Effector memory CD8-positive, alpha-beta T cell (primary cell): ENCODE measurements at regions not wholly inside any gene's neighbourhood (a gene's known extent, or its start where the extent isn't known, plus 50 kb on each side); places are given as distances from the start of the nearest gene placed in this dataset.
"Not testable (repeated sequence)": the region's sequence is repeated elsewhere in the genome, so short reads cannot be mapped to it uniquely, and the experiment has no call there.

Source experiments
- ATAC-seq: fragments of 150-1000 bp; cut with Tn5 transposase; replicated peaks from 2 replicates; pipeline ENCODE4 v1.10.0; 2021; ENCODE audit warnings: mild to moderate bottlenecking, moderate library complexity
- DNase-seq, 3 experiments: peaks; one replicate each; pipeline ENCODE4 v3.0.0; 2021
- H3K27ac Mint-ChIP-seq, 2 donors: one replicate each; pipeline ENCODE4 v1.8.0; 2022; ENCODE audit warnings: mild to moderate bottlenecking in 2 of 2, mixed read lengths in 2 of 2, moderate library complexity in 2 of 2
- H3K27me3 Mint-ChIP-seq, 2 donors: one replicate each; pipeline ENCODE4 v1.8.0; 2022; ENCODE audit warnings: mixed read lengths in 2 of 2
- H3K36me3 Mint-ChIP-seq: one replicate; pipeline ENCODE4 v1.8.0; 2022; ENCODE audit warnings: mild to moderate bottlenecking, moderate library complexity, mixed read lengths; ENCODE audit not compliant: insufficient read depth
- H3K4me1 Mint-ChIP-seq, 2 donors: one replicate each; pipeline ENCODE4 v1.8.0; 2022; ENCODE audit warnings: low read depth in 2 of 2, mixed read lengths in 2 of 2
- H3K4me3 Mint-ChIP-seq, 2 donors: one replicate each; pipeline ENCODE4 v1.8.0; 2022; ENCODE audit warnings: mild to moderate bottlenecking in 2 of 2, mixed read lengths in 2 of 2, moderate library complexity in 2 of 2
- H3K9me3 Mint-ChIP-seq, 2 donors: one replicate each; pipeline ENCODE4 v1.8.0; 2022; ENCODE audit warnings: mixed read lengths in 2 of 2

GRCh38 chr10:44258019-44258418 lies 126.9 kb downstream of the CXCL12 start:
- Mint-ChIP-seq H3K27ac (no peak overlapping the region), H3K4me1 (peaks cover 0 to 3% of the 10 kb centered on the region in 2 donors), H3K27me3 (peaks cover 0 to 24% of the 10 kb centered on the region in 2 donors), H3K4me3 (no peak overlapping the region), H3K36me3 (peaks cover 2% of the 10 kb centered on the region), H3K9me3 (no peaks in the 10 kb centered on the region)
- DNase-seq (no peak), ATAC-seq (no peak)

GRCh38 chr10:44253769-44254462 lies 131.0 kb downstream of the CXCL12 start:
- peaks cover 13 to 36% of the 10 kb centered on the region in 2 donors for H3K27me3 Mint-ChIP-seq
- no peaks in the 10 kb centered on the region for H3K4me1 Mint-ChIP-seq
- H3K27ac Mint-ChIP-seq = no peak overlapping the region
- H3K9me3 Mint-ChIP-seq = no peaks in the 10 kb centered on the region
- no peak for DNase-seq
- ATAC-seq = no peak
- H3K4me3 Mint-ChIP-seq = no peak overlapping the region
- no peaks in the 10 kb centered on the region for H3K36me3 Mint-ChIP-seq

- not testable (repeated sequence) for ATAC-seq, H3K27ac Mint-ChIP-seq, H3K4me3 Mint-ChIP-seq, DNase-seq, H3K9me3 Mint-ChIP-seq, H3K36me3 Mint-ChIP-seq, H3K4me1 Mint-ChIP-seq
- H3K27me3 Mint-ChIP-seq = peaks cover 16 to 36% of the 10 kb centered on the region in 2 donors
Measured at GRCh38 chr10:44252631-44253030, 132.3 kb downstream of the CXCL12 start.

GRCh38 chr10:44249933-44250332 lies 135.0 kb downstream of the CXCL12 start:
- H3K4me1 Mint-ChIP-seq, H3K27ac Mint-ChIP-seq, H3K9me3 Mint-ChIP-seq, H3K36me3 Mint-ChIP-seq, DNase-seq, H3K4me3 Mint-ChIP-seq, ATAC-seq: not testable (repeated sequence)
- peaks cover 16 to 21% of the 10 kb centered on the region in 2 donors for H3K27me3 Mint-ChIP-seq

- Mint-ChIP-seq H3K4me3 (no peak overlapping the region), H3K4me1 (no peaks in the 10 kb centered on the region), H3K9me3 (no peaks in the 10 kb centered on the region), H3K36me3 (no peaks in the 10 kb centered on the region), H3K27me3 (peaks cover 16 to 21% of the 10 kb centered on the region in 2 donors), H3K27ac (no peak overlapping the region)
- no peak for DNase-seq
- ATAC-seq = no peak
Measured at GRCh38 chr10:44249490-44249889, 135.4 kb downstream of the CXCL12 start.

GRCh38 chr10:44246700-44247099 lies 138.2 kb downstream of the CXCL12 start:
- not testable (repeated sequence) for H3K9me3 Mint-ChIP-seq, ATAC-seq, H3K4me3 Mint-ChIP-seq

GRCh38 chr10:44246287-44246686 lies 138.6 kb downstream of the CXCL12 start:
- H3K9me3 Mint-ChIP-seq, H3K36me3 Mint-ChIP-seq, DNase-seq, H3K27ac Mint-ChIP-seq, H3K4me3 Mint-ChIP-seq, H3K4me1 Mint-ChIP-seq, ATAC-seq: not testable (repeated sequence)
- H3K27me3 Mint-ChIP-seq = peaks cover 9 to 12% of the 10 kb centered on the region in 2 donors

More at GRCh38 chr10:44246700-44247099, 138.2 kb downstream of the CXCL12 start:
- not testable (repeated sequence) for H3K4me1 Mint-ChIP-seq, H3K36me3 Mint-ChIP-seq, DNase-seq, H3K27ac Mint-ChIP-seq
- peaks cover 11 to 12% of the 10 kb centered on the region in 2 donors for H3K27me3 Mint-ChIP-seq

GRCh38 chr10:44245601-44245938 lies 139.3 kb downstream of the CXCL12 start:
- Mint-ChIP-seq H3K4me1 (no peaks in the 10 kb centered on the region), H3K27me3 (peaks cover 2 to 7% of the 10 kb centered on the region in 2 donors), H3K9me3 (no peaks in the 10 kb centered on the region), H3K4me3 (no peak overlapping the region), H3K27ac (no peak overlapping the region), H3K36me3 (no peaks in the 10 kb centered on the region)
- DNase-seq = no peak
- no peak for ATAC-seq

GRCh38 chr10:44244745-44245600 lies 139.9 kb downstream of the CXCL12 start:
- ATAC-seq (no peak), DNase-seq (no peak)
- Mint-ChIP-seq H3K27me3 (peaks cover under 1 to 6% of the 10 kb centered on the region in 2 donors), H3K4me3 (no peak overlapping the region), H3K9me3 (no peaks in the 10 kb centered on the region), H3K36me3 (no peaks in the 10 kb centered on the region), H3K4me1 (no peaks in the 10 kb centered on the region), H3K27ac (no peak overlapping the region)

GRCh38 chr10:44243851-44244510 lies 140.9 kb downstream of the CXCL12 start:
- Mint-ChIP-seq H3K4me1 (no peaks in the 10 kb centered on the region), H3K4me3 (no peak overlapping the region), H3K9me3 (no peaks in the 10 kb centered on the region), H3K27me3 (peaks cover 10 to 11% of the 10 kb centered on the region in 2 donors), H3K27ac (no peak overlapping the region), H3K36me3 (no peaks in the 10 kb centered on the region)
- no peak for DNase-seq
- ATAC-seq = no peak

GRCh38 chr10:44242826-44243225 lies 142.1 kb downstream of the CXCL12 start:
- ATAC-seq = no peak
- Mint-ChIP-seq H3K27me3 (peaks cover 8 to 17% of the 10 kb centered on the region in 2 donors), H3K4me1 (no peaks in the 10 kb centered on the region), H3K9me3 (no peaks in the 10 kb centered on the region), H3K4me3 (no peak overlapping the region), H3K36me3 (no peaks in the 10 kb centered on the region), H3K27ac (no peak overlapping the region)
- DNase-seq = no peak

GRCh38 chr10:44242091-44242490 lies 142.8 kb downstream of the CXCL12 start:
- H3K27ac Mint-ChIP-seq = no peak overlapping the region
- H3K4me1 Mint-ChIP-seq = no peaks in the 10 kb centered on the region
- no peak overlapping the region for H3K4me3 Mint-ChIP-seq
- ATAC-seq (no peak), DNase-seq (no peak)
- no peaks in the 10 kb centered on the region for H3K36me3 Mint-ChIP-seq
- no peaks in the 10 kb centered on the region for H3K9me3 Mint-ChIP-seq
- H3K27me3 Mint-ChIP-seq = peaks cover 8 to 17% of the 10 kb centered on the region in 2 donors

GRCh38 chr10:44240584-44241205 lies 144.2 kb downstream of the CXCL12 start:
- ATAC-seq (no peak), DNase-seq (no peak)
- no peak overlapping the region for H3K4me3 Mint-ChIP-seq
- no peaks in the 10 kb centered on the region for H3K4me1 Mint-ChIP-seq
- peaks cover 8 to 17% of the 10 kb centered on the region in 2 donors for H3K27me3 Mint-ChIP-seq
- H3K27ac Mint-ChIP-seq = no peak overlapping the region
- H3K9me3 Mint-ChIP-seq = no peaks in the 10 kb centered on the region
- H3K36me3 Mint-ChIP-seq = no peaks in the 10 kb centered on the region
